ENCODE measurements at regions not wholly inside any gene's neighbourhood (a gene's known extent, or its start where the extent isn't known, plus 50 kb on each side); places are given as distances from the start of the nearest gene placed in this dataset.

DNA sequence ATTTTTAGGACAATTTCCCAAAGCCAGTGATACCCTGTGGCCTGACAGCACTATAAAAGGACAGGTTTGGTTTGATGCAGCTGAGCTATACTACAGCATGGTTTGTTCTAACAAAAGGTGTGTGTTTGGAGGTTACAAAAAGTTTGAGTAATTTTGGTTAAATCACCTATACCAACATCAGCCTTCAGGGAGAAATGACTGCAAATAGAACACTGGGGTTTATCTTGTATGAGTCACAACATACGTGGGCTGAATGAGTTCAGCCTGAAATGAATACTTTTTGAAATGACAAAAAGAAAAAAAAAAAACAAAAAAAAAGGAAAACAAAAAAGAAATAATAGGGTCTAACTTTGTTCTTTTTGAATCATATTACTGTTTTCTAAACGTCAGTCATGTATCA, 345.7 kb downstream of the CNTN3 start:
- H3K36me3 ChIP-seq (ENCODE audit: low read depth), result no peaks in the 10 kb centered on the region
- no peak for DNase-seq
- no peak overlapping the region for H3K4me3 ChIP-seq
- intact Hi-C loops (cut with micrococcal nuclease; ENCODE audit: unreplicated experiment), result no loop called here
- H3K27me3 ChIP-seq (ENCODE audit: insufficient read depth, low read depth), result no peaks in the 10 kb centered on the region
- TF ChIP-seq, protein P1, sequence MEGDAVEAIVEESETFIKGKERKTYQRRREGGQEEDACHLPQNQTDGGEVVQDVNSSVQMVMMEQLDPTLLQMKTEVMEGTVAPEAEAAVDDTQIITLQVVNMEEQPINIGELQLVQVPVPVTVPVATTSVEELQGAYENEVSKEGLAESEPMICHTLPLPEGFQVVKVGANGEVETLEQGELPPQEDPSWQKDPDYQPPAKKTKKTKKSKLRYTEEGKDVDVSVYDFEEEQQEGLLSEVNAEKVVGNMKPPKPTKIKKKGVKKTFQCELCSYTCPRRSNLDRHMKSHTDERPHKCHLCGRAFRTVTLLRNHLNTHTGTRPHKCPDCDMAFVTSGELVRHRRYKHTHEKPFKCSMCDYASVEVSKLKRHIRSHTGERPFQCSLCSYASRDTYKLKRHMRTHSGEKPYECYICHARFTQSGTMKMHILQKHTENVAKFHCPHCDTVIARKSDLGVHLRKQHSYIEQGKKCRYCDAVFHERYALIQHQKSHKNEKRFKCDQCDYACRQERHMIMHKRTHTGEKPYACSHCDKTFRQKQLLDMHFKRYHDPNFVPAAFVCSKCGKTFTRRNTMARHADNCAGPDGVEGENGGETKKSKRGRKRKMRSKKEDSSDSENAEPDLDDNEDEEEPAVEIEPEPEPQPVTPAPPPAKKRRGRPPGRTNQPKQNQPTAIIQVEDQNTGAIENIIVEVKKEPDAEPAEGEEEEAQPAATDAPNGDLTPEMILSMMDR (conservative IDR thresholded peaks at IDR 0.05), result no peak
- no peak for TF ChIP-seq EZH2 (IDR thresholded peaks at IDR 0.05; ENCODE audit: low read depth)
- H4K20me1 ChIP-seq (ENCODE audit: insufficient read depth), result no peaks in the 10 kb centered on the region
- no peaks in the 10 kb centered on the region for H3K9me3 ChIP-seq (ENCODE audit: insufficient read depth, low read depth)
- POLR2A ChIA-PET (ENCODE audit: unreplicated experiment), result no interaction called here
- H3F3A ChIP-seq (ENCODE audit: insufficient read depth, low read depth), result no peaks in the 10 kb centered on the region
- H2AFZ ChIP-seq, result no peak overlapping the region
- CTCF ChIA-PET, result no interaction called here
- BruUV-seq (replicated peaks), result no TSS peak
- no peak overlapping the region for H3K4me2 ChIP-seq
- H3K9me2 ChIP-seq (ENCODE audit: insufficient read depth), result no peaks in the 10 kb centered on the region
- no peaks in the 10 kb centered on the region for H3K79me2 ChIP-seq (ENCODE audit: low read depth)
- H3K27ac ChIP-seq, result no peak overlapping the region
- no peaks in the 10 kb centered on the region for H3K4me1 ChIP-seq (replicated peaks; ENCODE audit: insufficient read depth)

DNA sequence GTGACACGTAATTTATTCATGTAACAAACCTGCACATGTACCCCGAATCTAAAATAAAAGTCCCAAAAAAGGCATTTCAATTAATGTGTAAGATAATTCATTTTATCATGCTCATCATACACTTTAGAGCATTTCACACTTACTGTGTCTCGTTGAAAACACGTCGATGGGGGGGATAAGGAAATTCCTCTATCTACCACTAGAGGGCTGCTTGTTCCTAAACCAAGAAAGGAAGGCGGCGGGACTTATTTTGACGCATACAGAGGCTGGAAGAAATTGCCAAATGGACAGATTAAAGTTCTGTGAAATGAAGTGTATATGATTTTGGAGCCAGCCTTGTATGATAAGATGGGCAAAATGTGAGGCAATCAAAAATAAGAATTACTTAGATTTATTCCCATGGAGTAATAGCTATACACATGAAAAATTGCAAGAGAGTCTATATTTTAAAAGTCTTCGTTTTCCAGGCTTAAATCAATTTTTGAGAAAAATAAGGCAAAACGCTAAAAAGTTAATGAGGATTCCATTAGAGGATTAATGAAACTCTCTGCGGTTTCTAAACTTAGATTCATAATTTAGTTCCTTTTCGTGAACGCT, 346.8 kb downstream of the CNTN3 start:
- Histone ChIP-seq H4K20me1 (ENCODE audit: insufficient read depth) (no peaks in the 10 kb centered on the region), H3K4me3 (no peak overlapping the region), H3K27me3 (ENCODE audit: insufficient read depth, low read depth) (no peaks in the 10 kb centered on the region), H3K36me3 (ENCODE audit: low read depth) (no peaks in the 10 kb centered on the region), H3F3A (ENCODE audit: insufficient read depth, low read depth) (no peaks in the 10 kb centered on the region), H2AFZ (no peak overlapping the region), H3K9me2 (ENCODE audit: insufficient read depth) (no peaks in the 10 kb centered on the region), H3K79me2 (ENCODE audit: low read depth) (no peaks in the 10 kb centered on the region), H3K9me3 (ENCODE audit: insufficient read depth, low read depth) (no peaks in the 10 kb centered on the region), H3K4me2 (no peak overlapping the region), H3K27ac (no peak overlapping the region), H3K4me1 (replicated peaks; ENCODE audit: insufficient read depth) (no peaks in the 10 kb centered on the region)
- no TSS peak for BruUV-seq (replicated peaks)
- intact Hi-C loops (cut with micrococcal nuclease; ENCODE audit: unreplicated experiment), result no loop called here
- TF ChIP-seq, protein P1 (conservative IDR thresholded peaks at IDR 0.05), result peak; percentile 82
- TF ChIP-seq EZH2 (IDR thresholded peaks at IDR 0.05; ENCODE audit: low read depth), result no peak
- ChIA-PET CTCF (interaction anchor here (0.6 kb wide), 1 partner anchor 1156 kb away, joined by 15 read pairs; no protein-coding TSS in a partner anchor), POLR2A (ENCODE audit: unreplicated experiment) (no interaction called here)
- DNase-seq, result peak in 1 of 2 experiments; percentile 8

DNA sequence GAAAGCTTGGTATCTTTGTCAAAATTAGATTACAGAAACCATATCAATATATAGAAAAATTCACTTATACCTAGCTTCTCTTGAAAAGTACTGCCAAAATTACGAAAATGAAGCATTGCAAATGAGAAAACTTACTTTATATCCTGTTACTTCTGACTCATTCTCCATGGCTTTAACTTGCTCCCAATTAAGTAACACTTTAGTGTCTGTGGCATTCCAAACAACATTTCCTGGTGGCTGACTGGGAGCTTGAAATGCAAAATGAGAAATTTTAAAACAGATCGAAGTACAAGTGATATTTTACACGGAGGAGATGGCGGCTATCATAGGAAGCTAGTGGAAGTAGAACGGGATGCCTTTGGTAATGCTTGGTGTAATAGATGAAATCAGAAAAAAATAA, 347.3 kb downstream of the CNTN3 start:
- no peak for DNase-seq
- H3K4me2 ChIP-seq, result no peak overlapping the region
- TF ChIP-seq, protein P1 (conservative IDR thresholded peaks at IDR 0.05), result no peak
- no peak for TF ChIP-seq EZH2 (IDR thresholded peaks at IDR 0.05; ENCODE audit: low read depth)
- no peaks in the 10 kb centered on the region for H3K4me1 ChIP-seq (replicated peaks; ENCODE audit: insufficient read depth)
- H4K20me1 ChIP-seq (ENCODE audit: insufficient read depth), result no peaks in the 10 kb centered on the region
- CTCF ChIA-PET, result no interaction called here
- intact Hi-C loops (cut with micrococcal nuclease; ENCODE audit: unreplicated experiment), result no loop called here
- no peaks in the 10 kb centered on the region for H3F3A ChIP-seq (ENCODE audit: insufficient read depth, low read depth)
- H3K36me3 ChIP-seq (ENCODE audit: low read depth), result no peaks in the 10 kb centered on the region
- H3K4me3 ChIP-seq, result no peak overlapping the region
- no peaks in the 10 kb centered on the region for H3K79me2 ChIP-seq (ENCODE audit: low read depth)
- no peak overlapping the region for H3K27ac ChIP-seq
- no TSS peak for BruUV-seq (replicated peaks)
- no peaks in the 10 kb centered on the region for H3K9me2 ChIP-seq (ENCODE audit: insufficient read depth)
- POLR2A ChIA-PET (ENCODE audit: unreplicated experiment), result no interaction called here
- no peaks in the 10 kb centered on the region for H3K9me3 ChIP-seq (ENCODE audit: insufficient read depth, low read depth)
- H3K27me3 ChIP-seq (ENCODE audit: insufficient read depth, low read depth), result no peaks in the 10 kb centered on the region
- no peak overlapping the region for H2AFZ ChIP-seq

Data from PC-9 (cell line).